ENCODE measurements at regions not wholly inside any gene's neighbourhood (a gene's known extent, or its start where the extent isn't known, plus 50 kb on each side); places are given as distances from the start of the nearest gene placed in this dataset.

- TF ChIP-seq, protein P1, sequence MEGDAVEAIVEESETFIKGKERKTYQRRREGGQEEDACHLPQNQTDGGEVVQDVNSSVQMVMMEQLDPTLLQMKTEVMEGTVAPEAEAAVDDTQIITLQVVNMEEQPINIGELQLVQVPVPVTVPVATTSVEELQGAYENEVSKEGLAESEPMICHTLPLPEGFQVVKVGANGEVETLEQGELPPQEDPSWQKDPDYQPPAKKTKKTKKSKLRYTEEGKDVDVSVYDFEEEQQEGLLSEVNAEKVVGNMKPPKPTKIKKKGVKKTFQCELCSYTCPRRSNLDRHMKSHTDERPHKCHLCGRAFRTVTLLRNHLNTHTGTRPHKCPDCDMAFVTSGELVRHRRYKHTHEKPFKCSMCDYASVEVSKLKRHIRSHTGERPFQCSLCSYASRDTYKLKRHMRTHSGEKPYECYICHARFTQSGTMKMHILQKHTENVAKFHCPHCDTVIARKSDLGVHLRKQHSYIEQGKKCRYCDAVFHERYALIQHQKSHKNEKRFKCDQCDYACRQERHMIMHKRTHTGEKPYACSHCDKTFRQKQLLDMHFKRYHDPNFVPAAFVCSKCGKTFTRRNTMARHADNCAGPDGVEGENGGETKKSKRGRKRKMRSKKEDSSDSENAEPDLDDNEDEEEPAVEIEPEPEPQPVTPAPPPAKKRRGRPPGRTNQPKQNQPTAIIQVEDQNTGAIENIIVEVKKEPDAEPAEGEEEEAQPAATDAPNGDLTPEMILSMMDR (IDR thresholded peaks at IDR 0.05; ENCODE audit: low read length), result no peak
- TF ChIP-seq EZH2phosphoT487 (IDR thresholded peaks at IDR 0.05; ENCODE audit: low read length), result no peak
These were observed 98.0 kb downstream of the GMNC start for GRCh38 chr3:190764231-190765134.
